GF-D8 (cell line): ENCODE measurements at regions not wholly inside any gene's neighbourhood (a gene's known extent, or its start where the extent isn't known, plus 50 kb on each side); places are given as distances from the start of the nearest gene placed in this dataset.

Source experiments
- DNase-seq: peaks from one replicate; lab custom pipeline; 2025; lab: John Stamatoyannopoulos, UW

GRCh38 chr20:4600308-4601014 is 85.8 kb upstream of the PRNP start:
- no peak for DNase-seq

- no peak for DNase-seq
Measured at GRCh38 chr20:4597215-4597614, 89.0 kb upstream of the PRNP start.

GRCh38 chr20:4593149-4593525 is 93.1 kb upstream of the PRNP start:
- DNase-seq = no peak

- DNase-seq = no peak
Measured at GRCh38 chr20:4592316-4593148, 93.7 kb upstream of the PRNP start.

- no peak for DNase-seq
Measured at GRCh38 chr20:4591975-4592315, 94.3 kb upstream of the PRNP start.

GRCh38 chr20:4585758-4586157 is 100.5 kb upstream of the PRNP start:
- DNase-seq = no peak

- no peak for DNase-seq
Measured at GRCh38 chr20:4585104-4585753, 101.0 kb upstream of the PRNP start.

GRCh38 chr20:4584510-4584909 is 101.7 kb upstream of the PRNP start:
- DNase-seq = no peak

- no peak for DNase-seq
Measured at GRCh38 chr20:4581838-4582237, 104.4 kb upstream of the PRNP start.

GRCh38 chr20:4578375-4578774 is 107.9 kb upstream of the PRNP start:
- no peak for DNase-seq

GRCh38 chr20:4574356-4574690 is 111.9 kb upstream of the PRNP start:
- DNase-seq = no peak

- DNase-seq = no peak
Measured at GRCh38 chr20:4573564-4574355, 112.5 kb upstream of the PRNP start.

GRCh38 chr20:4571759-4572531 is 114.3 kb upstream of the PRNP start:
- no peak for DNase-seq

GRCh38 chr20:4569865-4570264 is 116.4 kb upstream of the PRNP start:
- DNase-seq = no peak

GRCh38 chr20:4569092-4569491 is 117.2 kb upstream of the PRNP start:
- no peak for DNase-seq

- no peak for DNase-seq
Measured at GRCh38 chr20:4568361-4568959, 117.8 kb upstream of the PRNP start.

- DNase-seq = no peak
Measured at GRCh38 chr20:4567170-4567569, 119.1 kb upstream of the PRNP start.

GRCh38 chr20:4563534-4563933 is 122.7 kb upstream of the PRNP start:
- DNase-seq = no peak

GRCh38 chr20:4563031-4563430 is 123.2 kb upstream of the PRNP start:
- no peak for DNase-seq

- no peak for DNase-seq
Measured at GRCh38 chr20:4560667-4561066, 125.6 kb upstream of the PRNP start.

- DNase-seq = no peak
Measured at GRCh38 chr20:4559906-4560305, 126.3 kb upstream of the PRNP start.
